ENCODE measurements at regions not wholly inside any gene's neighbourhood (a gene's known extent, or its start where the extent isn't known, plus 50 kb on each side); places are given as distances from the start of the nearest gene placed in this dataset.
"Not testable (repeated sequence)": the region's sequence is repeated elsewhere in the genome, so short reads cannot be mapped to it uniquely, and the experiment has no call there.

- Mint-ChIP-seq H3K4me3 (no peak overlapping the region), H3K9me3 (peaks cover 19% of the 10 kb centered on the region), H3K36me3 (peaks cover 20% of the 10 kb centered on the region), H3K27ac (no peak overlapping the region), H3K27me3 (no peaks in the 10 kb centered on the region), H3K4me1 (ENCODE audit: low read depth in 2 of 2) (no peaks in the 10 kb centered on the region)
- no peak for ATAC-seq
- DNase-seq (ENCODE audit: low spot score): no peak
These were observed 1462.1 kb downstream of the DPP10 start for GRCh38 chr2:115904516-115904915.

DNA sequence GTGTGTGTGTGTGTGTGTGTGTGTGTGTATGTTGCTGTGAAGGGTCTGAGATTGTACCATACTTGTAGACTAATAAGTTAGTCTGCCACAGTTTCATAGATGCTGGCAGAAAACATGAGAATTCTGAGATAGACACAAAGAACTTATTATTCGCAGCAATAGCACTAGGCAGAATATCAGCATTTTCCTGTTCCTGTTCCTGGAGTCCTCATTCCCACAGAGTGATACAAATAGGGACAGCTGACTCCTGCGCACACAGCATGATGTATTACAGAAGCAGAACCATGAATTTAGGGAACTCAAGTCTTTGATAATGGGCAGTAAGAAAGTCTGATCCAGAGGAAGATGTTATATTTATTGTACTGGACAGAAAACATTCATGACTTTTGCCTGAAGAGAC, 1466.3 kb downstream of the DPP10 start:
- Mint-ChIP-seq H3K4me1 (ENCODE audit: low read depth in 2 of 2) (no peaks in the 10 kb centered on the region), H3K36me3 (peaks cover 7% of the 10 kb centered on the region), H3K27me3 (no peaks in the 10 kb centered on the region), H3K4me3 (no peak overlapping the region), H3K27ac (no peak overlapping the region), H3K9me3 (peaks cover 22% of the 10 kb centered on the region)
- no peak for ATAC-seq
- no peak for DNase-seq (ENCODE audit: low spot score)

DNA sequence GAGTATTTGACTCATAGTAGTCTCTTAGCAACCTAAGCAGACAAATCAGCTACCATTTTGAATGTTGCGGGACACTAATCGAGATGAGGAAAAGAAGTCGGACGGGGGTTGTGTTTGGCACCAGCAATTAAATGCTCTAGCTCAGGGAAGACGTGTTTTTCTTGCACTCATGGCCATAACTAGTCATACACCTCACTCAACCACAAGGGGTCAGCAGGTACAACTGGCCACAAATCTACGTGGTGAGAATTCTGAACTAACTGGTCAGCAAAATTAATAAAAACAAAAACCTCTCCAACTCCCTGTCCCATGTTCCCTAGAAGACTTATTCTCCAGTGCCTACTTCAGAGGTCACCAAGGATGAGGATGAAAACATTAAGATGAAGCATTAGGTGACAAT, 1467.8 kb downstream of the DPP10 start:
- Mint-ChIP-seq H3K36me3 (no peaks in the 10 kb centered on the region), H3K27ac (no peak overlapping the region), H3K4me3 (no peak overlapping the region), H3K27me3 (no peaks in the 10 kb centered on the region), H3K4me1 (ENCODE audit: low read depth in 2 of 2) (no peaks in the 10 kb centered on the region), H3K9me3 (peaks cover 26% of the 10 kb centered on the region)
- no peak for DNase-seq (ENCODE audit: low spot score)
- no peak for ATAC-seq

GRCh38 chr2:115913921-115914320, 1471.5 kb downstream of the DPP10 start:
- DNase-seq (ENCODE audit: low spot score): no peak
- ATAC-seq: no peak
- H3K36me3 Mint-ChIP-seq: peaks cover 6% of the 10 kb centered on the region
- H3K4me1 Mint-ChIP-seq (ENCODE audit: low read depth in 2 of 2): no peaks in the 10 kb centered on the region
- no peaks in the 10 kb centered on the region for H3K27me3 Mint-ChIP-seq
- H3K4me3 Mint-ChIP-seq: no peak overlapping the region
- H3K27ac Mint-ChIP-seq: no peak overlapping the region
- peaks cover 22% of the 10 kb centered on the region for H3K9me3 Mint-ChIP-seq

DNA sequence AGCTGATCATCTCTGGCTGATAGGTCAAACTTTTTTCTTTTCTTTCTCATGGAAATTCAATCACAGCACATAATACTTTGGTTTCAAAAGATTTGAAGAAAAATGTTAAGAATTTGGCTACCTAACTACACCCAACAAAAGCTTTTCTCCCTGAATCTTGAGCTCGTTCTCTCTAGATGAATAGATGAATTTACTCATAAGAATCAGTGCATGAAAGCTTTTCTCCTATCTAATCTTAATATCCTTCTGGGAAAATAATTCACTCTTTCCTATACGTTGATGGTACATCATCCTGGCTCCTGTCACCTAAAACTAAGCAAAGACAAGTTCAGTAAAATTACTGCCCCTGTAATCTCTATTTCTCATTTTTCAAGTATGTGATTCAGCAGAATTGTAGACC, 1479.1 kb downstream of the DPP10 start:
- DNase-seq (ENCODE audit: low spot score): no peak
- no peak overlapping the region for H3K4me3 Mint-ChIP-seq
- peaks cover 29% of the 10 kb centered on the region for H3K9me3 Mint-ChIP-seq
- H3K27me3 Mint-ChIP-seq: no peaks in the 10 kb centered on the region
- H3K36me3 Mint-ChIP-seq: peaks cover 8% of the 10 kb centered on the region
- no peak overlapping the region for H3K27ac Mint-ChIP-seq
- H3K4me1 Mint-ChIP-seq (ENCODE audit: low read depth in 2 of 2): no peaks in the 10 kb centered on the region
- no peak for ATAC-seq

DNA sequence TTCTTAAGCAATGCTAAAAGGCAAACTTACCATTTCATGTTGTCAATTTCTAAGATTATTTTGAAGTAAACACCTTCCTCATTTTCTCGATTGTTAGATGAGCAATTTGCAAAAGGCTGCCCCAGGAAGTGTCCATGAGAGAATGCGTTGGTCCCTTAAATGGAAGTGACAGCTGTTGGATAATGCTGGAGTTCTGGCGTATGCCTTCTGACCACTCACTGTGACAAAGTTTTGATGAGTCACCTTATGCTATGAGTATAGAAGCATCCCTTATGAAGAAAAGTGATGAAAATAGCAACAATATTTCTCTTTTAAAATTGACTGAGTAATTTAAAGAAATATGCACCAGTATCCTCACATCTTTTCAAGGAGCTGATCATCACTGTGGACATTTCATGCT, 1497.5 kb downstream of the DPP10 start:
- Mint-ChIP-seq H3K9me3 (peaks cover 22% of the 10 kb centered on the region), H3K4me3 (no peak overlapping the region), H3K4me1 (ENCODE audit: low read depth in 2 of 2) (no peaks in the 10 kb centered on the region), H3K36me3 (peaks cover 13% of the 10 kb centered on the region), H3K27me3 (no peaks in the 10 kb centered on the region), H3K27ac (no peak overlapping the region)
- DNase-seq (ENCODE audit: low spot score) (no peak), ATAC-seq (no peak)

GRCh38 chr2:115942800-115943199, 1500.4 kb downstream of the DPP10 start:
- ATAC-seq: no peak
- Mint-ChIP-seq H3K9me3 (peaks cover 18% of the 10 kb centered on the region), H3K36me3 (peaks cover 8% of the 10 kb centered on the region), H3K27ac (no peak overlapping the region), H3K27me3 (no peaks in the 10 kb centered on the region), H3K4me1 (ENCODE audit: low read depth in 2 of 2) (no peaks in the 10 kb centered on the region), H3K4me3 (no peak overlapping the region)
- DNase-seq (ENCODE audit: low spot score): no peak

- Mint-ChIP-seq H3K4me3 (no peak overlapping the region), H3K27me3 (no peaks in the 10 kb centered on the region), H3K9me3 (peaks cover 25% of the 10 kb centered on the region), H3K36me3 (peaks cover 8% of the 10 kb centered on the region), H3K4me1 (ENCODE audit: low read depth in 2 of 2) (no peaks in the 10 kb centered on the region), H3K27ac (no peak overlapping the region)
- no peak for DNase-seq (ENCODE audit: low spot score)
- no peak for ATAC-seq
These were observed 1503.9 kb downstream of the DPP10 start for GRCh38 chr2:115946341-115946740.

GRCh38 chr2:115946891-115947290, 1504.5 kb downstream of the DPP10 start:
- Mint-ChIP-seq H3K27ac (no peak overlapping the region), H3K4me3 (no peak overlapping the region), H3K4me1 (ENCODE audit: low read depth in 2 of 2) (no peaks in the 10 kb centered on the region), H3K36me3 (peaks cover 6% of the 10 kb centered on the region), H3K27me3 (no peaks in the 10 kb centered on the region), H3K9me3 (peaks cover 25% of the 10 kb centered on the region)
- no peak for ATAC-seq
- DNase-seq (ENCODE audit: low spot score): no peak

DNA sequence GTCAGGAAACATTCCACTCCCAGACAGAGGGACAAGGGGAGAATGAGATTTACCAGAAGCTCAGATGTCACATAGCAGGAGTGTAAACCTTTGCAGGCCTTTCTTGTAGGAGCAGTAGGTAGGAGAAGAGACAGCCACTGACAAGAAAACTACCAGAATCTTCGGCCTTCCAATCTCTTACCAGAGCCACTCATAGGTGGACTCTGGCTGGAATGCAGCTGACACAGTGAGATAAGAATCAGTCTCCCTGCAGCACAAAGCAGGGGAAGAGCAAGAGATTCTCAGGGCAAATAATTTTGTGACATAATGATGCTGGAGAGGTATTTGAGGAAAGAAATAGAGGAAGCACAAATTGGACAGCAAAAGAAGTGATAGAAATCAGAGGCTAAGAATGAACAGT, 1534.5 kb downstream of the DPP10 start:
- Mint-ChIP-seq H3K27ac (no peak overlapping the region), H3K36me3 (peaks cover 28% of the 10 kb centered on the region), H3K27me3 (no peaks in the 10 kb centered on the region), H3K4me1 (ENCODE audit: low read depth in 2 of 2) (no peaks in the 10 kb centered on the region), H3K4me3 (no peak overlapping the region), H3K9me3 (peaks cover 23% of the 10 kb centered on the region)
- ATAC-seq (no peak), DNase-seq (ENCODE audit: low spot score) (no peak)

- no peaks in the 10 kb centered on the region for H3K4me1 Mint-ChIP-seq (ENCODE audit: low read depth in 2 of 2)
- ATAC-seq: no peak
- no peak overlapping the region for H3K27ac Mint-ChIP-seq
- no peak overlapping the region for H3K4me3 Mint-ChIP-seq
- peaks cover 16% of the 10 kb centered on the region for H3K9me3 Mint-ChIP-seq
- DNase-seq (ENCODE audit: low spot score): no peak
- H3K27me3 Mint-ChIP-seq: no peaks in the 10 kb centered on the region
- peaks cover 13% of the 10 kb centered on the region for H3K36me3 Mint-ChIP-seq
These were observed 1556.6 kb downstream of the DPP10 start for GRCh38 chr2:115999039-115999438.

- Mint-ChIP-seq H3K4me1 (ENCODE audit: low read depth in 2 of 2) (no peaks in the 10 kb centered on the region), H3K27me3 (no peaks in the 10 kb centered on the region), H3K4me3 (no peak overlapping the region), H3K9me3 (peaks cover 15% of the 10 kb centered on the region), H3K36me3 (no peaks in the 10 kb centered on the region), H3K27ac (no peak overlapping the region)
- ATAC-seq: no peak
- no peak for DNase-seq (ENCODE audit: low spot score)
These were observed 1580.6 kb downstream of the DPP10 start for GRCh38 chr2:116023026-116023425.

- ATAC-seq; H3K27ac Mint-ChIP-seq; DNase-seq (ENCODE audit: low spot score); H3K27me3 Mint-ChIP-seq; H3K4me3 Mint-ChIP-seq; H3K36me3 Mint-ChIP-seq; H3K4me1 Mint-ChIP-seq (ENCODE audit: low read depth in 2 of 2): not testable (repeated sequence)
- H3K9me3 Mint-ChIP-seq: peaks cover 16% of the 10 kb centered on the region
These were observed 1596.3 kb downstream of the DPP10 start for GRCh38 chr2:116038758-116039157.

GRCh38 chr2:116042530-116042929, 1600.1 kb downstream of the DPP10 start:
- no peaks in the 10 kb centered on the region for H3K27me3 Mint-ChIP-seq
- H3K27ac Mint-ChIP-seq: no peak overlapping the region
- H3K4me1 Mint-ChIP-seq (ENCODE audit: low read depth in 2 of 2): no peaks in the 10 kb centered on the region
- DNase-seq (ENCODE audit: low spot score): no peak
- peaks cover 20% of the 10 kb centered on the region for H3K9me3 Mint-ChIP-seq
- H3K4me3 Mint-ChIP-seq: no peak overlapping the region
- no peak for ATAC-seq
- H3K36me3 Mint-ChIP-seq: no peaks in the 10 kb centered on the region

DNA sequence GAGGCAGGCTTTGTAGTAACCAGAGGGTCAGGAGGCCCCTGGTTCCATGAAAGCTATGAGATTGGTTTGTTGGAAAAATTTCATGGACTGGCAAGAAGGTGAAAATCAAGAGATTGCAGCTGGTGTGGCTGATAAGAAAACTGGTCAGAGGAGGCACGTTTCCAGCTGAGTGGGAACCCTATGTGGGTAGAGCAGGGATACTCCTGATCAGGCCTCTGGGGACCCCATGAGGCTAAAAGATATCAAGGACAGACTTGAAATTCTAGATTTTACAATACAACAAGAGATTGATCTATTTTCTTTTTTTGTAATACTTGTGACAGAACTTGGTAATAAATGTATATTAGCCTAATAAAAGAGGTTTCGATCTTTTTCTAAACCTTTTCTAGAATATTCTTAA, 1615.1 kb downstream of the DPP10 start:
- no peak overlapping the region for H3K27ac Mint-ChIP-seq
- DNase-seq (ENCODE audit: low spot score) (no peak), ATAC-seq (no peak)
- no peaks in the 10 kb centered on the region for H3K4me1 Mint-ChIP-seq (ENCODE audit: low read depth in 2 of 2)
- no peak overlapping the region for H3K4me3 Mint-ChIP-seq
- peaks cover 19% of the 10 kb centered on the region for H3K9me3 Mint-ChIP-seq
- peaks cover 7% of the 10 kb centered on the region for H3K36me3 Mint-ChIP-seq
- no peaks in the 10 kb centered on the region for H3K27me3 Mint-ChIP-seq

All from natural killer cell treated with Interleukin-12 subunit alpha and Interleukin-12 subunit beta and Interleukin-15 and Interleukin-18, amount 100 ng/mL, for 72 hours (primary cell).